ENCODE measurements at regions not wholly inside any gene's neighbourhood (a gene's known extent, or its start where the extent isn't known, plus 50 kb on each side); places are given as distances from the start of the nearest gene placed in this dataset.
"Not testable (repeated sequence)": the region's sequence is repeated elsewhere in the genome, so short reads cannot be mapped to it uniquely, and the experiment has no call there.

DNA sequence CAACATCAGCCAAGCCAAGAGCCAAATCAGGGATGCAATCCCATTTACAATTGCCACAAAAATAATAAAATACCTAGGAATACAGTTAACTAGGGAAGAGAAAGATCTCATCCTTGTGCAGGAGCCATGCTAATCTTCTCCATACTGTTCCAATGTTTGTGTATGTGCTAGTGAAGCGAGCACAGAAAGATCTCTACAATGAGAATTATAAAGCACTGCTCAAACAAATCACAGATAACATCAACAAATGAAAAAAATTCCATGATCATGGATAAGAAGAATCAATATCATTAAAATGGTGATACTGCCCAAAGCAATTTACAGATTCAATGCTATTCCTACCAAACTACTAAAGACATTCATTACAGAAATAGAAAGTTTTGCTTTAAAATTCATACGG lies 215.6 kb downstream of the FOXG1 start:
- intact Hi-C loops (cut with DNase I) = no loop called here
- 87 to 91% methylated on average over 2 of the region's 2 CpGs for WGBS, 2 donors

DNA sequence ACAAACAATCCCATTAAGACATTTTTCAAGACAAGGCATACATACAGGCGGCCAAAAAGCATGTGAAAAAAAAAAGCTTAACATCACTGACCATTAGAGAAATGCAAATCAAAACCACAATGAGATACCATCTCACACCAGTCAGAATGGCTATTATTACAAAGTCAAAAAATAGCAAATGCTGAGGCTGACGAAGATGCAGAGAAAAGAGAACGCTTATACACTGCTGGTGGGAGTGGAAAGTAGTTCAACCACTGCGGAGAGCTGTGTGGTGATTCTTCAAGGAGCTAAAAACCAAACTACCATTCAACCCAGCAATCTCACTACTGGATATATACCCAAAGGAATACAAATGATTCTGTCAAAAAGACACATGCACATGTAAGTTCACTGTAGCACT lies 216.7 kb downstream of the FOXG1 start:
- Histone ChIP-seq H3K27me3 (no peaks in the 10 kb centered on the region), H3K36me3 (no peaks in the 10 kb centered on the region), H3K4me1 (no peaks in the 10 kb centered on the region), H3K27ac (no peak overlapping the region), H3K9me3 (no peaks in the 10 kb centered on the region), H3K4me3 (no peak overlapping the region)
- 86 to 90% methylated on average over 4 of the region's 4 CpGs for WGBS, 2 donors
- intact Hi-C loops (cut with DNase I) = no loop called here
- DNase-seq = no peak
- TF ChIP-seq POLR2AphosphoS5 (IDR thresholded peaks at IDR 0.05) (no peak), EP300 (IDR thresholded peaks at IDR 0.05) (no peak), POLR2A (IDR thresholded peaks at IDR 0.05) (no peak)
- TF ChIP-seq, protein P1, sequence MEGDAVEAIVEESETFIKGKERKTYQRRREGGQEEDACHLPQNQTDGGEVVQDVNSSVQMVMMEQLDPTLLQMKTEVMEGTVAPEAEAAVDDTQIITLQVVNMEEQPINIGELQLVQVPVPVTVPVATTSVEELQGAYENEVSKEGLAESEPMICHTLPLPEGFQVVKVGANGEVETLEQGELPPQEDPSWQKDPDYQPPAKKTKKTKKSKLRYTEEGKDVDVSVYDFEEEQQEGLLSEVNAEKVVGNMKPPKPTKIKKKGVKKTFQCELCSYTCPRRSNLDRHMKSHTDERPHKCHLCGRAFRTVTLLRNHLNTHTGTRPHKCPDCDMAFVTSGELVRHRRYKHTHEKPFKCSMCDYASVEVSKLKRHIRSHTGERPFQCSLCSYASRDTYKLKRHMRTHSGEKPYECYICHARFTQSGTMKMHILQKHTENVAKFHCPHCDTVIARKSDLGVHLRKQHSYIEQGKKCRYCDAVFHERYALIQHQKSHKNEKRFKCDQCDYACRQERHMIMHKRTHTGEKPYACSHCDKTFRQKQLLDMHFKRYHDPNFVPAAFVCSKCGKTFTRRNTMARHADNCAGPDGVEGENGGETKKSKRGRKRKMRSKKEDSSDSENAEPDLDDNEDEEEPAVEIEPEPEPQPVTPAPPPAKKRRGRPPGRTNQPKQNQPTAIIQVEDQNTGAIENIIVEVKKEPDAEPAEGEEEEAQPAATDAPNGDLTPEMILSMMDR (IDR thresholded peaks at IDR 0.05) = no peak

More for the DNA sequence above, 215.6 kb downstream of the FOXG1 start:
- no peak overlapping the region for H3K4me3 ChIP-seq
- no peaks in the 10 kb centered on the region for H3K4me1 ChIP-seq
- no peaks in the 10 kb centered on the region for H3K27me3 ChIP-seq
- TF ChIP-seq, protein P1 (IDR thresholded peaks at IDR 0.05) = no peak
- TF ChIP-seq POLR2AphosphoS5 (IDR thresholded peaks at IDR 0.05) (no peak), POLR2A (IDR thresholded peaks at IDR 0.05) (no peak)
- H3K27ac ChIP-seq = no peak overlapping the region
- DNase-seq = no peak
- no peaks in the 10 kb centered on the region for H3K36me3 ChIP-seq
- no peaks in the 10 kb centered on the region for H3K9me3 ChIP-seq

DNA sequence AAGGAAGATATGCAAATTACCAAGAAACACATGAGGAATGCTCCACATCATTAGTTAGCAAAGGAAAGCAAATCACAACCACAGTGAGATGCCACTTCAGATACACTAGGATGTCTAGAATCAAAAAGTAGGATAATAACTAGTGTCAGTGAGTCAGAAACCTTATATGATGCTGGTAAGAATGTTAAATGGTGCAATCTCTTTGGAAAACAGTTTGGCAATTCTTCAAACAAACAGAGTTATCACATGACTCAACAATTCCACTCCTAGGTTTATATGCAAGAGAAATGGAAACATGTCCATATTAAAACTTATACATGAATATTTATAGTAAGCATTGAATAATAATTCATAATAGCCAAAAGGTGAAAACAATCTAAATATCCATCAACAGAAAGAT lies 220.9 kb downstream of the FOXG1 start:
- intact Hi-C loops (cut with DNase I) = no loop called here
- Histone ChIP-seq H3K4me1 (no peaks in the 10 kb centered on the region), H3K27ac (no peak overlapping the region), H3K9me3 (no peaks in the 10 kb centered on the region), H3K4me3 (no peak overlapping the region), H3K27me3 (no peaks in the 10 kb centered on the region), H3K36me3 (no peaks in the 10 kb centered on the region)
- TF ChIP-seq, protein P1 (IDR thresholded peaks at IDR 0.05) = no peak
- TF ChIP-seq EP300 (IDR thresholded peaks at IDR 0.05) (no peak), POLR2A (IDR thresholded peaks at IDR 0.05) (no peak), POLR2AphosphoS5 (IDR thresholded peaks at IDR 0.05) (no peak)
- no peak for DNase-seq

DNA sequence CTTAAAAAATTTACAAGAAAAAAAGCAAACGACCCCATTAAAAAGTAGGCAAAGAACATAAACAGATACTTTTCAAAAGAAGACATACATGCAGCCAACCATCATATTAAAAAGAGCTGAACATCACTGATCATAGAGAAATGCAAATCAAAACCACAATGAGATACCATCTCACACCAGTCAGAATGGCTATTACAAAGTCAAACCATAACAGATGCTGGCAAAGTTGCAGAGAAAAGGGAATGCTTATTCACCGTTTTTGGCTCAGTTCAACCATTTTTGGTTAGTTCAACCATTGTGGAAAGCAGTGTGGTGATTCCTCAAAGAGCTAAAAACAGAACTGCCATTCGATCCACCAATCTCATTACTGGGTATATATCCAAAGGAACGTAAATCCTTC lies 230.6 kb downstream of the FOXG1 start:
- H3K27me3 ChIP-seq; H3K36me3 ChIP-seq; DNase-seq; H3K4me3 ChIP-seq; H3K27ac ChIP-seq; H3K9me3 ChIP-seq; intact Hi-C loops (cut with DNase I); H3K4me1 ChIP-seq: not testable (repeated sequence)
- WGBS, 2 donors = 65 to 85% methylated on average over 4 of the region's 4 CpGs

DNA sequence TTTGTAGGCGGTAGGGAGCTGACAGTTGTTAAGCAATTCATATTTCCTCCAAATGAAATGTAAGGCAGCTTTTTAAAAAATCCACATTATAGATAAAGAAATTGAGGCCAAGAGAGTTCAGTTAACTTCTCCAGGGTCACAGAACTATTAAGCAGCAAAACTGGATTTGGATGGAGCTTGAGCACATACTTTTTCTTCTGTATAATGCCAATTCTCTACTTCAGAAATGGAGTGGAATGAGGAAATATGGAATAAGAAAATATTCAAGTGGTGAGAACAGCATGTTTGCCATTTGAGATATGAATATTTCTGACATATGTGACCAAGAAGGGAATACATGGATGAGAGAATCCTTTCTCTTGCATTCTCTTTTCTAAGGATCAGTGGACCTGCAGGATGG lies 233.1 kb downstream of the FOXG1 start:
- no peak for DNase-seq
- Histone ChIP-seq H3K27me3 (no peaks in the 10 kb centered on the region), H3K9me3 (no peaks in the 10 kb centered on the region), H3K27ac (no peak overlapping the region), H3K36me3 (no peaks in the 10 kb centered on the region), H3K4me3 (no peak overlapping the region), H3K4me1 (no peaks in the 10 kb centered on the region)
- intact Hi-C loops (cut with DNase I) = no loop called here
- 84 to 85% methylated on average over 1 of the region's 1 CpG for whole genome bisulfite sequencing, 2 donors
- TF ChIP-seq POLR2AphosphoS5 (IDR thresholded peaks at IDR 0.05) (no peak), EP300 (IDR thresholded peaks at IDR 0.05) (no peak), POLR2A (IDR thresholded peaks at IDR 0.05) (no peak)
- TF ChIP-seq, protein P1 (IDR thresholded peaks at IDR 0.05) = no peak
